GM10266 (cell line): ENCODE measurements at regions not wholly inside any gene's neighbourhood (a gene's known extent, or its start where the extent isn't known, plus 50 kb on each side); places are given as distances from the start of the nearest gene placed in this dataset.
"Not testable (repeated sequence)": the region's sequence is repeated elsewhere in the genome, so short reads cannot be mapped to it uniquely, and the experiment has no call there.

ENCODE experiments used
- DNase-seq: peaks from one replicate; pipeline ENCODE4 v3.0.0; 2012; ENCODE audit errors: extremely low spot score
- CTCF ChIP-seq: IDR thresholded peaks from 2 replicates; pipeline ENCODE4 v1.5.1; 2012; ENCODE audit warnings: mild to moderate bottlenecking, low read depth; ENCODE audit not compliant: control insufficient read depth, insufficient read depth; ENCODE audit errors: missing control alignments

GRCh38 chr2:129491308-129491707, 488.2 kb upstream of the RAB6C start:
- no peak for DNase-seq
- TF ChIP-seq CTCF: no peak

GRCh38 chr2:129492548-129492947, 486.9 kb upstream of the RAB6C start:
- no peak for TF ChIP-seq CTCF

GRCh38 chr2:129499747-129500146, 479.7 kb upstream of the RAB6C start:
- no peak for DNase-seq
- no peak for TF ChIP-seq CTCF

More at GRCh38 chr2:129492548-129492947, 486.9 kb upstream of the RAB6C start:
- no peak for DNase-seq

- no peak for TF ChIP-seq CTCF
- no peak for DNase-seq
These were observed 476.7 kb upstream of the RAB6C start for GRCh38 chr2:129502781-129503180.

- TF ChIP-seq CTCF: no peak
- no peak for DNase-seq
These were observed 474.8 kb upstream of the RAB6C start for GRCh38 chr2:129504646-129505045.

- DNase-seq: no peak
- no peak for TF ChIP-seq CTCF
These were observed 460.5 kb upstream of the RAB6C start for GRCh38 chr2:129518937-129519336.

GRCh38 chr2:129532158-129532557, 447.3 kb upstream of the RAB6C start:
- DNase-seq: not testable (repeated sequence)

GRCh38 chr2:129548880-129549279, 430.6 kb upstream of the RAB6C start:
- DNase-seq: no peak
- TF ChIP-seq CTCF: no peak
